ENCODE measurements at regions not wholly inside any gene's neighbourhood (a gene's known extent, or its start where the extent isn't known, plus 50 kb on each side); places are given as distances from the start of the nearest gene placed in this dataset.

- no peak for TF ChIP-seq CTCF (IDR thresholded peaks at IDR 0.05; ENCODE audit: low read depth, low read length)
- no peak overlapping the region for H3K4me3 ChIP-seq (replicated peaks in 1 of 2; ENCODE audit: low read depth in 2 of 2, low read length in 2 of 2)
- DNase-seq (ENCODE audit: low read depth in 2 of 2) = no peak
Measured at GRCh38 chr5:109931049-109931780, 241.5 kb downstream of the MAN2A1 start.

- H3K4me3 ChIP-seq (replicated peaks in 1 of 2; ENCODE audit: low read depth in 2 of 2, low read length in 2 of 2) = no peak overlapping the region
- peak in 1 of 2 donors; percentile 32 for DNase-seq (ENCODE audit: low read depth in 2 of 2)
- no peak for TF ChIP-seq CTCF (IDR thresholded peaks at IDR 0.05; ENCODE audit: low read depth, low read length)
Measured at GRCh38 chr5:109935833-109936490, 246.2 kb downstream of the MAN2A1 start.

- no peak overlapping the region for H3K4me3 ChIP-seq (replicated peaks in 1 of 2; ENCODE audit: low read depth in 2 of 2, low read length in 2 of 2)
- DNase-seq (ENCODE audit: low read depth in 2 of 2) = no peak
- no peak for TF ChIP-seq CTCF (IDR thresholded peaks at IDR 0.05; ENCODE audit: low read depth, low read length)
Measured at GRCh38 chr5:109936996-109937395, 247.3 kb downstream of the MAN2A1 start.

- DNase-seq (ENCODE audit: low read depth in 2 of 2) = no peak
- no peak overlapping the region for H3K4me3 ChIP-seq (replicated peaks in 1 of 2; ENCODE audit: low read depth in 2 of 2, low read length in 2 of 2)
- no peak for TF ChIP-seq CTCF (IDR thresholded peaks at IDR 0.05; ENCODE audit: low read depth, low read length)
Measured at GRCh38 chr5:109937951-109938350, 248.2 kb downstream of the MAN2A1 start.

GRCh38 chr5:109938453-109938852, 248.7 kb downstream of the MAN2A1 start:
- no peak overlapping the region for H3K4me3 ChIP-seq (replicated peaks in 1 of 2; ENCODE audit: low read depth in 2 of 2, low read length in 2 of 2)
- no peak for DNase-seq (ENCODE audit: low read depth in 2 of 2)
- TF ChIP-seq CTCF (IDR thresholded peaks at IDR 0.05; ENCODE audit: low read depth, low read length) = no peak

- DNase-seq (ENCODE audit: low read depth in 2 of 2) = peak; percentile 72 to 94
- H3K4me3 ChIP-seq (replicated peaks in 1 of 2; ENCODE audit: low read depth in 2 of 2, low read length in 2 of 2) = no peak overlapping the region
- no peak for TF ChIP-seq CTCF (IDR thresholded peaks at IDR 0.05; ENCODE audit: low read depth, low read length)
Measured at GRCh38 chr5:109939116-109939682, 249.5 kb downstream of the MAN2A1 start.
